Amniotic stem cell (primary cell): ENCODE measurements at regions not wholly inside any gene's neighbourhood (a gene's known extent, or its start where the extent isn't known, plus 50 kb on each side); places are given as distances from the start of the nearest gene placed in this dataset.

Source experiments
- DNase-seq: peaks from one replicate; lab custom pipeline; 2025; lab: John Stamatoyannopoulos, UW

DNA sequence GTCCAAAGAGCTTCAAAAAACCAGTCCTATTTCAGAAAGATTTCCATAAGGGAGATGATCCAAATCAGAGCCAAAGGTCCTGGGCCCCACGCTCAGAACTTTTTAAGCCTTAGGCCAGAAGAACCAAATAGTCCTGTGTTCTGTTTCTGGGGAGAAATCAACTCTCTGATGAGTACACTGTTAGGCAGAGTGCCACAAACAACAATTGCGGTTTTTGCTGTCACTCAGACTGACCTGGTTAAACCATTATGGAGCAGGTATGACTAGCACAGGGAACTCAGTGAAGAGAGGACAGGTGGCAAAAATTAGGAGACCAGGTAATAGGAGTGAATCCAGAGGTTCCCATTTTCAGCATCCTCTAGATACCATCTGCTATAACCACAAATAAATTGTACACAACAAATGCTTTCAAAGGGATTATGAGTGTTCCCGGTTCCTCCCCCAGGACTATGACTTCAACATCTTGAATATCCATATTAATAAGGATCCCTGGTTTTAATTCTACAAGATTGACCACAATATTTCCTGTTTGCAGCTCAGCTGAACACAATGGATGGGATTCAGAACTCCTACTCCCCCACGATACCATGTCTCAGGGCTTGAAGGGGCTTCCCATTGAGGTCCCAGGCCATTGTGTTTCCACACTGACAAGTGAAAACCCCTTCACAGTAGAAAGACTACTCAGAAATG, 52.1 kb upstream of the FREM1 start:
- no peak for DNase-seq

DNA sequence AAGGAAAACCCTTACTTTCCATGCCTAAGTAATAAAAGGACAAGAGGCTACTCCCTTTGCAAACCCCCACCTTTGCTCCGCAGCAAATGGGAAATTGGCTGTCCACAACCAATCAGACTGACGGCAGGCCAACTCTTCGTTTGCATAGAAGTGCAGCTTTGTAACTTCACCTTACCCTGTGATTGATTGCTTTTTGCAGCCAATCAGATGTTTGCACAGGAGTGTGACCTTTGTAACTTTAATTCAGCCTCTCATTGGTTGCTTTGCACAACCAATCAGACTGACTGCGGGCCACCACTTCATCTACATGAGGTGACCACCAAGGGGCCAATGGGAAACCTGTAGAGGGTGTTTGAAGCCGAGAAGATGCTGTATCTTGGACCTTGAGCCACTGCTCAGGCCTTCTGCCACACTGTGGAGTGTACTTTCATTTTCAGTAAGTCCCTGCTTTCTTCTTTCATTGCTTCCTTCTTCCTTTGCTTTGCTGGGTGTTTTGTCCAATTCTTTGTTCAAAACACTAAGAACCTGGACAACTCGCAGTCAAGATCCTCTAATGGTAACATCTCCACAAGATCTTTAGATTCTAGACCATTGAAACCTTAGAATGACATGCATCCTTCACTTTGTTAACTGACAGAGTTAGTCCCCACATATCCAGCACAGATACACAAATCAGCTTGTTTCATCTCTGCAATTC, 51.3 kb upstream of the FREM1 start:
- DNase-seq = no peak

DNA sequence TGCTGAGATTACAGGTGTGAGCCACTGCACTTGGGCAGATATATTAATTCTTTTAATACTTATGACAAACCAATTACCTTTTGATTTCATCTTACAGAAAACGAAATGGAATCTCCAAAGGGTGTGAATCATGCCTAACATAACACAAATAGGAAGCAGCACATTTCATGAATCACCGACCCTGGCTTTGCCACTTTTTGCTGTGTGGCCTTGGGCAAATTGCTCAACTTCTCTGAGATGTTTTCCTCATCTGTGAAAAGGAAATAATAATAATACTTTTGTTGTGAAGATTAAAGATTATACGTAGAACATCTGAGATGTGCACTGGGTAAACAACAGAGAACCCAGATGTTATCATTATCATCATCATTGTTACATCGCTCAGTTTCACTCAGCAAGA, 50.7 kb upstream of the FREM1 start:
- DNase-seq = no peak
